ENCODE measurements at regions not wholly inside any gene's neighbourhood (a gene's known extent, or its start where the extent isn't known, plus 50 kb on each side); places are given as distances from the start of the nearest gene placed in this dataset.

GRCh38 chr9:106649664-106650063, 213.3 kb upstream of the ZNF462 start:
- no peak for TF ChIP-seq CTCF (IDR thresholded peaks at IDR 0.05)
- no peak for TF ChIP-seq ZFX (IDR thresholded peaks at IDR 0.05; ENCODE audit: borderline replicate concordance)

Data from 22Rv1 (cell line).